ENCODE measurements at regions not wholly inside any gene's neighbourhood (a gene's known extent, or its start where the extent isn't known, plus 50 kb on each side); places are given as distances from the start of the nearest gene placed in this dataset.

GRCh38 chr6:71130277-71130676 lies 158.3 kb upstream of the OGFRL1 start:
- TF ChIP-seq POLR2AphosphoS5 (IDR thresholded peaks at IDR 0.05; ENCODE audit: low read depth) (no peak), CTCF (IDR thresholded peaks at IDR 0.05; ENCODE audit: insufficient read depth, low read length) (no peak), REST (IDR thresholded peaks at IDR 0.05; ENCODE audit: insufficient replicate concordance, low read depth) (no peak)

Data from HL-60 (cell line).